Adrenal gland (tissue), 5 donors: ENCODE measurements at regions not wholly inside any gene's neighbourhood (a gene's known extent, or its start where the extent isn't known, plus 50 kb on each side); places are given as distances from the start of the nearest gene placed in this dataset.

Source experiments
- POLR2A ChIP-seq, 2 donors: fragments of 450-650 bp; IDR thresholded peaks; one replicate each; pipeline ENCODE4 v1.6.1; 2017; ENCODE audit warnings: antibody characterized with exemption in 2 of 2, mild to moderate bottlenecking in 2 of 2, moderate library complexity in 1 of 2
- TF ChIP-seq, protein P1 (sequence below), 6 experiments: fragments of 450-650 bp in 4 of 6; fragments of 200-600 bp in 2 of 6; sonication (generic) in 1 of 6; IDR thresholded peaks; 1 replicate in 5 of 6; 2 replicates in 1 of 6; pipeline versions ENCODE4 v1.5.1 to v1.8.0; 2016 to 2021; ENCODE audit warnings: antibody characterized with exemption in 6 of 6, mild to moderate bottlenecking in 2 of 6, moderate library complexity in 1 of 6
- donor health status: DM: no; HTN: no; CAD: no.

DNA sequence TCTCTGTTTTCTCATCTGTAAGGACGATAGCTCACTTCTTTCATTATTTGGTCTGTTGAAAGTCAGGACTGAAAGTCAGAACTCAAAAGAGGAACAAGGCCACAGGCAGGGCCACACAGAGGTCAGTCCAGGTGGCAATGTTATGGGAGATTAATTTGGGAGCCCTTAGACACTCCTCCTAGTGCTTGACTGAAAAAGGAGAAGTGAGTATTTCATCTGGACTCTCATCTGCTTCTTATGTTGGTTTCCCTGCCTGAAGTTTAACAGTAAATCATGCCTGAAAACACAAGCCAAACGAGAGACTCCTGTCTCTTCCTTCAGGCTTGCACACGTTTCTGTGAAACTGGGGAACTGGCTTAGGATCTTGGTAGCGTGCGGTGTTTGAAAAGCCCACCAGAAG lies 248.5 kb downstream of the BUB3 start:
- TF ChIP-seq POLR2A (IDR thresholded peaks at IDR 0.05) = no peak
- TF ChIP-seq, protein P1, sequence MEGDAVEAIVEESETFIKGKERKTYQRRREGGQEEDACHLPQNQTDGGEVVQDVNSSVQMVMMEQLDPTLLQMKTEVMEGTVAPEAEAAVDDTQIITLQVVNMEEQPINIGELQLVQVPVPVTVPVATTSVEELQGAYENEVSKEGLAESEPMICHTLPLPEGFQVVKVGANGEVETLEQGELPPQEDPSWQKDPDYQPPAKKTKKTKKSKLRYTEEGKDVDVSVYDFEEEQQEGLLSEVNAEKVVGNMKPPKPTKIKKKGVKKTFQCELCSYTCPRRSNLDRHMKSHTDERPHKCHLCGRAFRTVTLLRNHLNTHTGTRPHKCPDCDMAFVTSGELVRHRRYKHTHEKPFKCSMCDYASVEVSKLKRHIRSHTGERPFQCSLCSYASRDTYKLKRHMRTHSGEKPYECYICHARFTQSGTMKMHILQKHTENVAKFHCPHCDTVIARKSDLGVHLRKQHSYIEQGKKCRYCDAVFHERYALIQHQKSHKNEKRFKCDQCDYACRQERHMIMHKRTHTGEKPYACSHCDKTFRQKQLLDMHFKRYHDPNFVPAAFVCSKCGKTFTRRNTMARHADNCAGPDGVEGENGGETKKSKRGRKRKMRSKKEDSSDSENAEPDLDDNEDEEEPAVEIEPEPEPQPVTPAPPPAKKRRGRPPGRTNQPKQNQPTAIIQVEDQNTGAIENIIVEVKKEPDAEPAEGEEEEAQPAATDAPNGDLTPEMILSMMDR (IDR thresholded peaks at IDR 0.05) = no peak
